ENCODE measurements at regions not wholly inside any gene's neighbourhood (a gene's known extent, or its start where the extent isn't known, plus 50 kb on each side); places are given as distances from the start of the nearest gene placed in this dataset.

DNA sequence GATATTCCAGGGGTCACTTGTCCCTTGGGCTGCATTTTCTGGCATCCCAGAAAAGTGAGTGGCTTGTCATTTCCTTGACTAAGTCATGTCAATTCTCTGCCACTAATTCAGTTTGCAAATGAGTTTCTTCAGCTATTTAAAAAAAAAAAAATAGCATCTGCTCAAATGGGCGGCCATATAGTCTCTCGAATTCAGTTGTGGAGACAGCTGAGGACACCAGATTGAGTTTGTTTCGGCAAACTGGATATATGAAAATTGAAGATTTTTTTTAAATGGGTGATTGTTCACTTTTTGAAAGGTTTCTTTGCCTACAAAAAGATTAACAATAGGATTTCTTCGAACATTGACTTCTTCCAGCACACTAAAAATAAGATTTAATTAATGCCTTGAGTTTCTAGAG lies 96.3 kb upstream of the TIAM2 start:
- Mint-ChIP-seq H3K4me1 (no peaks in the 10 kb centered on the region), H3K27ac (no peak overlapping the region), H3K27me3 (no peaks in the 10 kb centered on the region), H3K4me3 (no peak overlapping the region), H3K9me3 (ENCODE audit: insufficient read depth) (no peaks in the 10 kb centered on the region)
- Histone ChIP-seq H4K20me1 (ENCODE audit: control insufficient read depth, insufficient read depth, low read length, poor library complexity, severe bottlenecking) (peaks cover 5% of the 10 kb centered on the region), H2AFZ (ENCODE audit: insufficient read depth, low read depth, low read length, poor library complexity, severe bottlenecking) (no peak overlapping the region), H3K9me3 (ENCODE audit: control extremely low read depth in 1 of 3, control insufficient read depth in 2 of 3, insufficient read depth in 1 of 3, low read length in 2 of 3) (no peaks in the 10 kb centered on the region), H3K9ac (ENCODE audit: low read length) (no peak overlapping the region), H3K4me1 (ENCODE audit: control insufficient read depth in 2 of 2, insufficient read depth in 2 of 2, low read length in 2 of 2) (no peaks in the 10 kb centered on the region), H3K79me2 (ENCODE audit: control insufficient read depth, insufficient read depth, low read length) (no peaks in the 10 kb centered on the region), H3K4me2 (replicated peaks; ENCODE audit: low read depth, low read length, poor library complexity, severe bottlenecking) (no peak overlapping the region), H3K4me3 (ENCODE audit: control extremely low read depth in 1 of 5, extremely low read depth in 1 of 5, insufficient read depth in 1 of 5, low read depth in 2 of 5, low read length in 4 of 5) (no peak overlapping the region), H3K36me3 (replicated peaks in 1 of 2; ENCODE audit: control extremely low read depth in 1 of 2, control insufficient read depth in 1 of 2, extremely low read depth in 1 of 2, insufficient read depth in 2 of 2, low read length in 1 of 2) (peaks cover 0 to 10% of the 10 kb centered on the region in 2 experiments), H3K27me3 (replicated peaks in 1 of 4; ENCODE audit: control extremely low read depth in 1 of 4, control insufficient read depth in 3 of 4, insufficient read depth in 4 of 4, low read length in 3 of 4) (no peaks in the 10 kb centered on the region), H3K27ac (ENCODE audit: low read length in 2 of 2) (no peak overlapping the region)
- intact Hi-C loops (cut with micrococcal nuclease): no loop called here
- no peak for ATAC-seq (ENCODE audit: low read depth)
- no peak for TF ChIP-seq EZH2 (IDR thresholded peaks at IDR 0.05; ENCODE audit: borderline replicate concordance, insufficient read depth, low read depth, low read length, poor library complexity, severe bottlenecking)
- TF ChIP-seq, protein P1, sequence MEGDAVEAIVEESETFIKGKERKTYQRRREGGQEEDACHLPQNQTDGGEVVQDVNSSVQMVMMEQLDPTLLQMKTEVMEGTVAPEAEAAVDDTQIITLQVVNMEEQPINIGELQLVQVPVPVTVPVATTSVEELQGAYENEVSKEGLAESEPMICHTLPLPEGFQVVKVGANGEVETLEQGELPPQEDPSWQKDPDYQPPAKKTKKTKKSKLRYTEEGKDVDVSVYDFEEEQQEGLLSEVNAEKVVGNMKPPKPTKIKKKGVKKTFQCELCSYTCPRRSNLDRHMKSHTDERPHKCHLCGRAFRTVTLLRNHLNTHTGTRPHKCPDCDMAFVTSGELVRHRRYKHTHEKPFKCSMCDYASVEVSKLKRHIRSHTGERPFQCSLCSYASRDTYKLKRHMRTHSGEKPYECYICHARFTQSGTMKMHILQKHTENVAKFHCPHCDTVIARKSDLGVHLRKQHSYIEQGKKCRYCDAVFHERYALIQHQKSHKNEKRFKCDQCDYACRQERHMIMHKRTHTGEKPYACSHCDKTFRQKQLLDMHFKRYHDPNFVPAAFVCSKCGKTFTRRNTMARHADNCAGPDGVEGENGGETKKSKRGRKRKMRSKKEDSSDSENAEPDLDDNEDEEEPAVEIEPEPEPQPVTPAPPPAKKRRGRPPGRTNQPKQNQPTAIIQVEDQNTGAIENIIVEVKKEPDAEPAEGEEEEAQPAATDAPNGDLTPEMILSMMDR (IDR thresholded peaks at IDR 0.05): no peak
- no peak for DNase-seq
- 100% methylated on average over 3 of the region's 4 CpGs for WGBS (ENCODE audit: insufficient coverage)
- ChIA-PET POLR2A (no interaction called here), CTCF (no interaction called here)

DNA sequence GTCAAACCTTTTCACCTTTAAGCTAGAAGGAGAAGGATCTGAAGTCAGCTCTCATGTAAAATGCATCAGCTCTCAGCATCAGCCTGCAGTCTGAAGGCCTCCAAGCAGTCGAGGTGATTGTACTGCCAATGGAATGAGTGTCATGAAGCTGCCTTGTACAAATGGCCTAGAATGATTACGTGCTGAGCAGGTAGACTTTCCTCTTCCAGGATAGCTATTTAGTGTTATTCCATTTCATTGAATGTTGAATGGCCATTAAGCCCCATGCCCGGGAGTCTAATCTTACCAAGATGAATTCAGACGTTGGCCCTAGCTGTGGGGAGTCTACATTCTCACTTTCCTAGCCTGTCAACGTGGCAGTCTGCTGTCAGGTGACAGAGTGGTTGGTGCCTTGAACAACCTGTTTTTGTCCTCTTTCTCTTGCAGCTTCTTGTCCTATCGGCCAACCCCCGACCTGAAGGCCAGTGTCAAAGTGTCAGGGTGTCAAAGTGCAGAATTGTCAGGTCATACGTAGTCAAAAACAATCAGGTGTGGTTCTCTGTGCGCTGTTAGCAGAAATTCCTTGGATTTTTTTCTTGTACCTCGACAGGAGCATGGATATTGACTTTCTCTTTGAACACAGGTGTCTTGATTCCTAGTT lies 95.2 kb upstream of the TIAM2 start:
- H3K9me3 ChIP-seq (ENCODE audit: control extremely low read depth in 1 of 3, control insufficient read depth in 2 of 3, insufficient read depth in 1 of 3, low read length in 2 of 3): no peaks in the 10 kb centered on the region
- H2AFZ ChIP-seq (ENCODE audit: insufficient read depth, low read depth, low read length, poor library complexity, severe bottlenecking): no peak overlapping the region
- WGBS (ENCODE audit: insufficient coverage): 100% methylated on average over 10 of the region's 10 CpGs
- H3K27me3 ChIP-seq (replicated peaks in 1 of 4; ENCODE audit: control extremely low read depth in 1 of 4, control insufficient read depth in 3 of 4, insufficient read depth in 4 of 4, low read length in 3 of 4): no peaks in the 10 kb centered on the region
- no peaks in the 10 kb centered on the region for H3K79me2 ChIP-seq (ENCODE audit: control insufficient read depth, insufficient read depth, low read length)
- Mint-ChIP-seq H3K27me3 (no peaks in the 10 kb centered on the region), H3K4me1 (no peaks in the 10 kb centered on the region), H3K27ac (no peak overlapping the region), H3K4me3 (no peak overlapping the region), H3K9me3 (ENCODE audit: insufficient read depth) (no peaks in the 10 kb centered on the region)
- ChIA-PET CTCF (no interaction called here), POLR2A (no interaction called here)
- peaks cover 5% of the 10 kb centered on the region for H4K20me1 ChIP-seq (ENCODE audit: control insufficient read depth, insufficient read depth, low read length, poor library complexity, severe bottlenecking)
- DNase-seq (no peak), ATAC-seq (ENCODE audit: low read depth) (no peak)
- H3K4me2 ChIP-seq (replicated peaks; ENCODE audit: low read depth, low read length, poor library complexity, severe bottlenecking): no peak overlapping the region
- no peak overlapping the region for H3K27ac ChIP-seq (ENCODE audit: low read length in 2 of 2)
- no peak overlapping the region for H3K9ac ChIP-seq (ENCODE audit: low read length)
- intact Hi-C loops (cut with micrococcal nuclease): no loop called here
- TF ChIP-seq, protein P1 (IDR thresholded peaks at IDR 0.05): no peak
- no peak for TF ChIP-seq EZH2 (IDR thresholded peaks at IDR 0.05; ENCODE audit: borderline replicate concordance, insufficient read depth, low read depth, low read length, poor library complexity, severe bottlenecking)
- no peaks in the 10 kb centered on the region for H3K4me1 ChIP-seq (ENCODE audit: control insufficient read depth in 2 of 2, insufficient read depth in 2 of 2, low read length in 2 of 2)
- no peak overlapping the region for H3K4me3 ChIP-seq (ENCODE audit: control extremely low read depth in 1 of 5, extremely low read depth in 1 of 5, insufficient read depth in 1 of 5, low read depth in 2 of 5, low read length in 4 of 5)
- peaks cover 2 to 10% of the 10 kb centered on the region in 2 experiments for H3K36me3 ChIP-seq (replicated peaks in 1 of 2; ENCODE audit: control extremely low read depth in 1 of 2, control insufficient read depth in 1 of 2, extremely low read depth in 1 of 2, insufficient read depth in 2 of 2, low read length in 1 of 2)
